Limb (tissue), 2 donors: ENCODE measurements at regions not wholly inside any gene's neighbourhood (a gene's known extent, or its start where the extent isn't known, plus 50 kb on each side); places are given as distances from the start of the nearest gene placed in this dataset.

Source experiments
- DNase-seq, 2 donors: peaks; one replicate each; pipeline ENCODE4 v3.0.0-alpha.2; 2016; ENCODE audit errors: extremely low spot score in 2 of 2

- no peak for DNase-seq
Observed at GRCh38 chr10:33556103-33556502, 221.6 kb upstream of the NRP1 start.

GRCh38 chr10:33553748-33554571 lies 219.5 kb upstream of the NRP1 start:
- DNase-seq, result no peak

- no peak for DNase-seq
Observed at GRCh38 chr10:33552290-33552689, 217.8 kb upstream of the NRP1 start.

- DNase-seq, result no peak
Observed at GRCh38 chr10:33550811-33551210, 216.3 kb upstream of the NRP1 start.

GRCh38 chr10:33547976-33548375 lies 213.5 kb upstream of the NRP1 start:
- no peak for DNase-seq

- no peak for DNase-seq
Observed at GRCh38 chr10:33546031-33546430, 211.6 kb upstream of the NRP1 start.

- DNase-seq, result no peak
Observed at GRCh38 chr10:33542752-33543505, 208.5 kb upstream of the NRP1 start.

GRCh38 chr10:33539116-33539515 lies 204.6 kb upstream of the NRP1 start:
- DNase-seq, result no peak

GRCh38 chr10:33537066-33537465 lies 202.6 kb upstream of the NRP1 start:
- DNase-seq, result no peak

- no peak for DNase-seq
Observed at GRCh38 chr10:33536508-33536907, 202.0 kb upstream of the NRP1 start.

- DNase-seq, result no peak
Observed at GRCh38 chr10:33535866-33536265, 201.4 kb upstream of the NRP1 start.

- no peak for DNase-seq
Observed at GRCh38 chr10:33534416-33534815, 199.9 kb upstream of the NRP1 start.

GRCh38 chr10:33533612-33534011 lies 199.1 kb upstream of the NRP1 start:
- no peak for DNase-seq

GRCh38 chr10:33532901-33533300 lies 198.4 kb upstream of the NRP1 start:
- DNase-seq, result no peak

- DNase-seq, result no peak
Observed at GRCh38 chr10:33529234-33529633, 194.8 kb upstream of the NRP1 start.

- no peak for DNase-seq
Observed at GRCh38 chr10:33524966-33525365, 190.5 kb upstream of the NRP1 start.

- DNase-seq, result no peak
Observed at GRCh38 chr10:33524041-33524440, 189.6 kb upstream of the NRP1 start.

GRCh38 chr10:33523236-33523792 lies 188.8 kb upstream of the NRP1 start:
- no peak for DNase-seq

- no peak for DNase-seq
Observed at GRCh38 chr10:33521904-33522303, 187.4 kb upstream of the NRP1 start.

- no peak for DNase-seq
Observed at GRCh38 chr10:33521062-33521461, 186.6 kb upstream of the NRP1 start.

- DNase-seq, result peak in 1 of 2 donors; percentile 7
Observed at GRCh38 chr10:33520223-33520622, 185.8 kb upstream of the NRP1 start.

- DNase-seq, result no peak
Observed at GRCh38 chr10:33519130-33519860, 184.8 kb upstream of the NRP1 start.
